HUES64 (cell line): ENCODE measurements at regions not wholly inside any gene's neighbourhood (a gene's known extent, or its start where the extent isn't known, plus 50 kb on each side); places are given as distances from the start of the nearest gene placed in this dataset.

Experiments used
- H3K27ac ChIP-seq: 2 replicates; pipeline ENCODE4 v1.7.0; 2013; ENCODE audit warnings: low read depth, low read length, inconsistent platforms
- H3K27me3 ChIP-seq: 2 replicates; pipeline ENCODE4 v1.6.1; 2013; ENCODE audit warnings: mild to moderate bottlenecking, low read length; ENCODE audit not compliant: insufficient read depth
- H3K36me3 ChIP-seq: 2 replicates; pipeline ENCODE4 v1.6.1; 2013; ENCODE audit warnings: mild to moderate bottlenecking, low read length; ENCODE audit not compliant: insufficient read depth
- H3K4me1 ChIP-seq: 2 replicates; pipeline ENCODE4 v1.6.1; 2013; ENCODE audit warnings: mild to moderate bottlenecking, low read length, moderate library complexity; ENCODE audit not compliant: insufficient read depth
- H3K4me3 ChIP-seq: 2 replicates; pipeline ENCODE4 v1.5.1; 2013; ENCODE audit warnings: mild to moderate bottlenecking, low read length, moderate library complexity
- H3K9ac ChIP-seq: 2 replicates; pipeline ENCODE4 v1.6.1; 2013; ENCODE audit warnings: mild to moderate bottlenecking, low read depth, low read length
- H3K9me3 ChIP-seq: 2 replicates; pipeline ENCODE4 v1.6.1; 2013; ENCODE audit warnings: low read depth, low read length; ENCODE audit not compliant: insufficient read depth
- WGBS: fragments of 150-250, 120-280 bp; methylation state at CpG from one replicate; pipeline ENCODE4 v1.1.7; 2013; ENCODE audit warnings: missing lambda C conversion rate; 5-methylcytosine and 5-hydroxymethylcytosine counted together

DNA sequence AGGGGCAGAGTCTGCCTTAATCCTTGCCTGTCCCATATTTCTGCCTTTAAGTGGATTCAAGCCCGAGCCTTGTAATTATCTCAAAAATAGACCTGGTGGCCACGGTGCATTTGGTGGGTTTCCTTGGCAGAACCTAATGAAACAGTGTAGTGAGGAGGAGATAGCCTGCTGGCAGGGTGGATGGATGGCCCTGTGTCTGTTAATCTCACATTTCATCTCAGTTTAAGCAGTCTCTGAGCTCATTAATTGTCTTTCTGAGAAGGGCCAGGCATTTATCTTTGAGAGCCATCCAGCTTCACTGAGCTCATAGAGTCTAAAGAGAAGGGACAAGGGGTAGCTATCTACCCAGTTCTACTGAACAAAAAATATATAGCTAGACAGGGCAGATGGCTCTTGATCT is 364.0 kb upstream of the EEF2KMT start:
- peaks cover 10% of the 10 kb centered on the region; the same call in 1 of the 2 replicates for H3K4me1 ChIP-seq
- H3K4me3 ChIP-seq, result no peak overlapping the region
- H3K27me3 ChIP-seq, result no peaks in the 10 kb centered on the region
- H3K9ac ChIP-seq, result no peak overlapping the region
- 83% methylated on average over 2 of the region's 2 CpGs for WGBS
- H3K27ac ChIP-seq, result no peak overlapping the region
- no peaks in the 10 kb centered on the region for H3K36me3 ChIP-seq
- no peaks in the 10 kb centered on the region for H3K9me3 ChIP-seq

DNA sequence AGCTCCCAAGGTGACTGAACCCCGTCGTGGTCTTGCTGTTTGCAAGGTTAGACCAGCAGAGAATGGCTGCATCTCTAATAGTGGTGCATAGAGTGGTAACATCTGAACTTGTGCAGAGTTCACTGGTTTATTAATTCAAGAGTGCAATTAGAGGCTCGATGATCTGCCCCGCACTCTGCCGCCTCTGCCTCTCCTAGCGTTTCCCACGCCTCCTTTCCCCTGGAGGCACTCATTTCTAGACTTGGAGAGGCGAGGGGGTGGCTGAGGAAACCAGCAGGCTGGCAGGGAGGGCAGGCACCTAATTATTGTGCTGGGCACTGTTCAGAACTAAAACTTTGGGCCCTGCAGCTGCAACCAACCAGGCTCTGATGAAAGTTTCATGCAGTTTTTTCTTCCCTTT is 363.5 kb upstream of the EEF2KMT start:
- Histone ChIP-seq H3K36me3 (no peaks in the 10 kb centered on the region), H3K4me1 (peaks cover 10% of the 10 kb centered on the region; the same call in 1 of the 2 replicates), H3K9me3 (no peaks in the 10 kb centered on the region), H3K27ac (no peak overlapping the region), H3K9ac (no peak overlapping the region), H3K27me3 (no peaks in the 10 kb centered on the region), H3K4me3 (no peak overlapping the region)
- WGBS, result 85% methylated on average over 8 of the region's 8 CpGs

DNA sequence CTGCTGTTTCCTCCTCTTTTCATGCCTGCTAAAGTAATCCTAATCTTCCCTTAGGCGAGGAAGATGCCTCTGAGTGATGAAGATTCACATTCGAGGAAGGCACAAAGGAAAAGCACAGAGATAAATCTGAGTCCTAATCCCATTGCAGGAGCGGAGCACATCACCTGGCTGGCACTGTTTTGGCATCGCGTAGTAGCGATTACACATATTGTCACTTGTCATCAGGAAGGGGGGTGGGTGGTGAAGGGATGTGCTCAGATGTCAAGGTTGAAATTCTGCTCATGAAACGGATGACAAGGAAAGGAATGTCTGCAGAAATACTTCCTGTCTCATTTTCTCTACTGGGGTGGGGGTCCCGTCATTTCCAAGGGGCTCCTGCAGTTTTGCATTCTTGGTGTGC is 363.1 kb upstream of the EEF2KMT start:
- no peaks in the 10 kb centered on the region for H3K36me3 ChIP-seq
- no peak overlapping the region for H3K27ac ChIP-seq
- H3K4me1 ChIP-seq, result peaks cover 10% of the 10 kb centered on the region; the same call in 1 of the 2 replicates
- H3K27me3 ChIP-seq, result no peaks in the 10 kb centered on the region
- no peak overlapping the region for H3K9ac ChIP-seq
- no peak overlapping the region for H3K4me3 ChIP-seq
- no peaks in the 10 kb centered on the region for H3K9me3 ChIP-seq
- WGBS, result 89% methylated on average over 8 of the region's 8 CpGs

DNA sequence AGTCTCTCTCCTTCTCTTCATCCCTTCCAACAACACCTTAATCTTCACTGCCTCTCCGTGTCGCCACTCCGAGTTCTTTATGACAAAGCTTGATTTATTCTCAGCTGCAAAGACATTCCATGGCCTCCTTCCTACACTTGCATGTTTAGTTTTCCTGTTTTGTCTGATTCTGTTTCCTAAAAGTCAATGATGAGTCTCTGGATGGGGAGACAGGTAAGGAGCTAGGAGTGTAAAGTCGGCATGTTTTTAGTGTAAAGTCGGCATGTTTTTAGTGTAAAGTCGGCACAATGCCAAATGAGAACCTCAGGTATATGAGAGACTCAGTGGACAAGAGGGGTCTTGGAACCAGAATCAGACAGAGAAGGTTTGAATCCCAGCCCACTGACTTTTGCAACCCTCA is 362.3 kb upstream of the EEF2KMT start:
- Histone ChIP-seq H3K4me3 (no peak overlapping the region), H3K36me3 (no peaks in the 10 kb centered on the region), H3K27ac (no peak overlapping the region), H3K9ac (no peak overlapping the region), H3K9me3 (no peaks in the 10 kb centered on the region), H3K27me3 (no peaks in the 10 kb centered on the region), H3K4me1 (peaks cover 10% of the 10 kb centered on the region; the same call in 1 of the 2 replicates)
- 93% methylated on average over 5 of the region's 6 CpGs for WGBS

DNA sequence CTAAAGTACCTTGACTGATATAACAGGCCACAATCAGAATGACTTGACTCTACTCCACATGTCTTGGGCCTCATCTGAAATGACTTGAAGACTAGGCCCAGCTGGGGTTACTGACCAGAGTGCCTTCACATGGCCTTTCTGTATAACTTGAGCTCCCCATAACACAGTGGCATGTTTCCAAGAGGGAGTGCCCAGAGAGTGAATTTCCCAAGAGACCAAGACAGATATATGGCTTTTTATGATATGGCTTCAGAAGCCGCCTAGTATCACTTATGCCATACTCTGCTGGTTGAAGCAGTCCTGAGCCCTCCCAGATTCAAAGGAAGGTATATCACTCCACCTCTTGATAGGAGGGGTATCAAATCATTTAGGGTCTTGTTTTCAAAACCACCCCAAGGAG is 357.5 kb upstream of the EEF2KMT start:
- Histone ChIP-seq H3K27me3 (0 out of 2 replicates have a peak, but pooled peaks cover 3% of the 10 kb centered on the region), H3K36me3 (no peaks in the 10 kb centered on the region), H3K4me1 (peaks cover 15% of the 10 kb centered on the region), H3K4me3 (no peak overlapping the region), H3K9me3 (no peaks in the 10 kb centered on the region), H3K27ac (no peak overlapping the region), H3K9ac (no peak overlapping the region)
- 100% methylated on average over 1 of the region's 1 CpG for WGBS

DNA sequence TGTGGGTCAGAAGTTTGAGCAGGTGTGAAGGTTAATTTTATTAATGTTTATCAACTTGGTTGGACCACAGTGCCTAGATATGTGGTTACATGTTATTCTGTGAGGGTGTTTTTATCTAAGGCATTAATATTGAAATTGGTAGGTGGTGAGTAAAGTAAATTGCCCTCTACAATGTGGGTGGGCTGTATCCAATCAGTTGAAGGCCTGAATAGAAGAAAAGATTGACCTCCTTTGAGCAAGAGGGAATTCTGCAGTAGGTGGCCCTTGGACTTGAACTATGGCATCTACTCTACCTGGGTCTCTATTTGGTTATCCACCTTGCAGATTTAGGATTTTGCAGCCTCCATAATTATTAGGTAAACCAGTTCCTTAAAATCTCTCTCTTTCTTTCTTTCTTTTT is 356.8 kb upstream of the EEF2KMT start:
- H3K27ac ChIP-seq, result no peak overlapping the region
- peaks cover 15% of the 10 kb centered on the region for H3K4me1 ChIP-seq
- H3K4me3 ChIP-seq, result no peak overlapping the region
- no peaks in the 10 kb centered on the region for H3K9me3 ChIP-seq
- H3K9ac ChIP-seq, result no peak overlapping the region
- no peaks in the 10 kb centered on the region for H3K36me3 ChIP-seq
- H3K27me3 ChIP-seq, result 0 out of 2 replicates have a peak, but pooled peaks cover 3% of the 10 kb centered on the region

DNA sequence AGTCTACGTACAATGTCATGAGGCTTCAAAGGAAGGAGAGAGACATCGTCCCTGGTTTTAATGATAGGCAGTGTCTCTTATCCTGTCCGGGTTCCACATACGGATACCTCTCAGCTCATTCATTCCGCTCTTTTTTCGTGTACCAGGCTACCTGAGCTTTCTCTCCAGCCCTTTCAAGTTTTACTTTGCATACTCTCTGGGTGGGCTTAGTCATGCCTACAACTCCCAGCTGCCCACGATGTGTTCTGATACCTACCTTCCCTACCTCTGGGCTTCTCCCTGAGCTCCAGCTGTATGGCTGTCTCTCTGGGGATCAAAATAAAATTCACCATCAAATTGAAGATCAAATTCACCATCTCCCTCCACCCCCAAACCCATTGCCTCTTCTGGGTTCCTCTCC is 354.0 kb upstream of the EEF2KMT start:
- H3K27ac ChIP-seq, result peak overlapping the region; percentile 25; the same call in 1 of the 2 replicates
- 14% methylated on average over 7 of the region's 7 CpGs for WGBS
- H3K27me3 ChIP-seq, result 0 out of 2 replicates have a peak, but pooled peaks cover 3% of the 10 kb centered on the region
- H3K4me3 ChIP-seq, result 0 out of 2 replicates have a peak overlapping the region, but pooled peaks have one; percentile 1
- no peaks in the 10 kb centered on the region for H3K36me3 ChIP-seq
- no peak overlapping the region for H3K9ac ChIP-seq
- peaks cover 16% of the 10 kb centered on the region for H3K4me1 ChIP-seq
- H3K9me3 ChIP-seq, result no peaks in the 10 kb centered on the region

DNA sequence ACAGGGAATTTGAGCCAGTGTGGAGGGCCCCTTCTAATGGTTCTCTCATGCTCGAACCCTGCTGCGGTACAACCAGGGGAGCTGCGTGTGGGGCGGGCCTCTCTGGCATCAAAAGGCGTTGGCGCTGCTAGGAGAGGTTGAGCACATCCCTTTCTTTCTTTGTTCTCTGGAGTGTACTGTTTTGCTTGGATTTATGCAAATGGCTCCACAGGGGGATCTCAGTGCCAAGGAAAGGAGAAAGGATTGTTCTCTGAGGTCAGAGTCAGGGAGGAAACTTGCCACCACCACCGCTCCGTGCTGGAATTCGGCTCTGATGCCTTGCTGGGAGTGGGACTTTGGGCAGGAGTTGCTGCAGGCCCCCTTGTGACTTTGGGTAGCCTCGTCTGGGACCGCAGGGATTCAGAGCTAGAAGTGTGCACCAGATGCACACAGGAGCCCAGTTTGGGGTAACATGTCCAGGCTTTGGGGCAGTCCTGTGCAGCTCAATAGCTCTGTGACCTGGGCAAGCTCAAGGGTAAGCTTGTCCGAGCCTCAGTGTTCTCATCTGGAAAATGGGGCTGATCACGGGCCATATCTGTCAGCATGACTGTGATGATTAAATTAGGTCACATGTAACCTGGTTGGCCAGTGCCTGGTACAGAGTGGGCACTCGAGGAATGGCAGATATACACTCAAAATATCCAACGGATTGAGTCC is 353.0 kb upstream of the EEF2KMT start:
- Histone ChIP-seq H3K9ac (peak overlapping the region; percentile 50), H3K4me3 (0 out of 2 replicates have a peak overlapping the region, but pooled peaks have one; percentile 3), H3K27ac (peak overlapping the region; percentile 88), H3K27me3 (peaks cover 5% of the 10 kb centered on the region; the same call in 1 of the 2 replicates), H3K4me1 (peaks cover 24% of the 10 kb centered on the region), H3K9me3 (no peaks in the 10 kb centered on the region), H3K36me3 (no peaks in the 10 kb centered on the region)
- WGBS, result 21% methylated on average over 15 of the region's 15 CpGs

DNA sequence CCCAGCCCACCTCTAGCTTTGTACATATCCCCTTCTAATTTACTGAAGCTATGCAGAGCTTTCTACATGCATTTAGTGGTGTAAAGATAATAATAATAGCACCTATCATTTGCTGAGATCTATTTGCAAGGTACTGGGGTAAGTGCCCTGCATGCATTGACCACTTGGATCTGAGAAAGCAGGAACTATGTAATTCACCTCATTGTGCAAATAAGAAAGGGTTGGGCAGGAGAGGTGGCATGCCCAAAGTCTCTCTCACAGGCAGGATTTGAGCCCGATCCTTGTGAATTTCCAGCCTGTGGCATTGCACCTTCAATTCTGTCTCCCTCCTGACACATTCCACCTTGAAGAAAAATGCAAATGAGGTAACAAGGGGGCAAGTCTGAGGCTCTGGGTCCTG is 352.3 kb upstream of the EEF2KMT start:
- no peaks in the 10 kb centered on the region for H3K36me3 ChIP-seq
- H3K9ac ChIP-seq, result peak overlapping the region; percentile 22; the same call in 1 of the 2 replicates
- WGBS, result 56% methylated on average over 1 of the region's 1 CpG
- peaks cover 5% of the 10 kb centered on the region; the same call in 1 of the 2 replicates for H3K27me3 ChIP-seq
- H3K4me3 ChIP-seq, result no peak overlapping the region
- H3K27ac ChIP-seq, result peak overlapping the region; percentile 59; the same call in 1 of the 2 replicates
- no peaks in the 10 kb centered on the region for H3K9me3 ChIP-seq
- peaks cover 24% of the 10 kb centered on the region for H3K4me1 ChIP-seq

DNA sequence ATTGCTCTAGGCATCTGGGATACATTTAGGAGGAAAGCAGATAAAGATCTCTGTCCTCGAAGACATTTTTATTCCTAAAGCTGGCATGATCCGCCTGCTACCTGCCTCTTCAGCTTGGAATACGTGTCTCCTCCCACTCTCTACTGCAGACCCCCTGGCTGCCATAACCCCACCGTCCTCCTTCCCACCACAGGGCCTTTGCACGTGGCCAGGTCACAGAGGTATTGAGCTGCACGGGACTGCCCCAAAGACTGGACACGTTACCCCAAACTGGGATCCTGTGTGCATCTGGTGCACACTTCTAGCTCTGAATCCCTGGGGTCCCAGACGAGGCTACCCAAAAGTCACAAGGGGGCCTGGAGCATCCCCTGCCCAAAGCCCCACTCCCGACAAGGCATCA is 351.2 kb upstream of the EEF2KMT start:
- no peak overlapping the region for H3K4me3 ChIP-seq
- no peak overlapping the region for H3K27ac ChIP-seq
- H3K9ac ChIP-seq, result no peak overlapping the region
- no peaks in the 10 kb centered on the region for H3K9me3 ChIP-seq
- H3K36me3 ChIP-seq, result no peaks in the 10 kb centered on the region
- 89% methylated on average over 9 of the region's 9 CpGs for WGBS
- H3K4me1 ChIP-seq, result peaks cover 24% of the 10 kb centered on the region
- H3K27me3 ChIP-seq, result peaks cover 5% of the 10 kb centered on the region; the same call in 1 of the 2 replicates

DNA sequence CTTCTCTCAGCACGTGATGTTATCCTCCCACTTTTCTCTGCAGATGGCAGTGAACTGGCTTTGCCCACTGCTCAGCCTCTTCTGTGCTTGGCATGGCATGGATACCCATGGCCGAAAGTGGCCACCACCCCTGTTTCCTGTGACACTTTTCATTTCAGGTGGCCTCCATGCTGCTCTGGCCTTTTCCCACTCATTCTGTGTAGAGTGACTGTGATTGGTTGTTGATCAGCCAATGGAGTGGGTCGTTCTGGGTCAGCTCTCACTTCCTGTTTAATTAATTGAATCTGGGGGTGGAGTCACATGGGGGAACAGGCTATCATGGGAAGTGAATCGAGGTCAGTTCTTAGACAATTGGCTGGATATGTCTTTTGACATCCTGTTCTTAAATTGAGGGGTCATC is 350.1 kb upstream of the EEF2KMT start:
- Histone ChIP-seq H3K9ac (no peak overlapping the region), H3K4me1 (peaks cover 24% of the 10 kb centered on the region), H3K27ac (no peak overlapping the region), H3K27me3 (peaks cover 2% of the 10 kb centered on the region; the same call in 1 of the 2 replicates), H3K4me3 (no peak overlapping the region), H3K9me3 (no peaks in the 10 kb centered on the region), H3K36me3 (no peaks in the 10 kb centered on the region)
- WGBS, result 91% methylated on average over 4 of the region's 4 CpGs
